NCI-H446 (cell line): ENCODE measurements at regions not wholly inside any gene's neighbourhood (a gene's known extent, or its start where the extent isn't known, plus 50 kb on each side); places are given as distances from the start of the nearest gene placed in this dataset.

Source experiments
- DNase-seq, 2 experiments: peaks; one replicate each; lab custom pipeline; 2025; lab: John Stamatoyannopoulos, UW

- no peak for DNase-seq
Observed at GRCh38 chr18:7482342-7482741, 84.8 kb upstream of the PTPRM start.

- no peak for DNase-seq
Observed at GRCh38 chr18:7485616-7486015, 81.5 kb upstream of the PTPRM start.

- no peak for DNase-seq
Observed at GRCh38 chr18:7488571-7488970, 78.5 kb upstream of the PTPRM start.

- no peak for DNase-seq
Observed at GRCh38 chr18:7490104-7490503, 77.0 kb upstream of the PTPRM start.

GRCh38 chr18:7492385-7492784 is 74.7 kb upstream of the PTPRM start:
- DNase-seq: no peak

GRCh38 chr18:7497081-7497480 is 70.0 kb upstream of the PTPRM start:
- no peak for DNase-seq

GRCh38 chr18:7511106-7511505 is 56.0 kb upstream of the PTPRM start:
- no peak for DNase-seq

GRCh38 chr18:7512348-7512747 is 54.8 kb upstream of the PTPRM start:
- DNase-seq: no peak

- DNase-seq: no peak
Observed at GRCh38 chr18:7512990-7513389, 54.1 kb upstream of the PTPRM start.

- DNase-seq: no peak
Observed at GRCh38 chr18:7514796-7515440, 52.2 kb upstream of the PTPRM start.

GRCh38 chr18:7516266-7517117 is 50.6 kb upstream of the PTPRM start:
- DNase-seq: no peak
